ENCODE measurements at regions not wholly inside any gene's neighbourhood (a gene's known extent, or its start where the extent isn't known, plus 50 kb on each side); places are given as distances from the start of the nearest gene placed in this dataset.

DNA sequence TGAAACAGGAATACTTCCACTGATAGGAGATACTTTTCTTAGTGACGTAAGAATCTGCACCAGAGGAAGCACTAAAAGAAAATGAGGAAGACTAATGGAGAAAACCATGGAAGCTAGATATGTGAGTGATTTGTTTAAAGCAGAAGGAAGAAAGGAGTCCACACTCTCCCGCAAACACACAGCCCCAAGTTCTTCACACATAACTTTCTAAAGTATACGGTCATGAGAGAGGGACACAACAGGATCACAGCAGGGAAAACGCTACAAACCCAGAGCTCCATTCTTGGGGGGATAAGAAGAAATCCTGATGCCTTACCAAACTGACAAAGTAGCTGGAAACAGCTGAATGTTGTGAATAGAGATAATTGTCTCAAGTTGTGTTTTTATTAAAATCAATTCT, 222.2 kb upstream of the TMEM161B start:
- no peak overlapping the region for H3K4me3 ChIP-seq
- no peaks in the 10 kb centered on the region for H3K9me2 ChIP-seq (ENCODE audit: insufficient read depth)
- no peaks in the 10 kb centered on the region for H3K9me3 ChIP-seq (ENCODE audit: low read depth)
- no peak overlapping the region for H2AFZ ChIP-seq
- no peak for DNase-seq
- H4K20me1 ChIP-seq (ENCODE audit: insufficient read depth) = no peaks in the 10 kb centered on the region
- H3K36me3 ChIP-seq (ENCODE audit: low read depth) = no peaks in the 10 kb centered on the region
- H3K4me2 ChIP-seq (ENCODE audit: unreplicated experiment) = no peak overlapping the region
- H3F3A ChIP-seq (ENCODE audit: insufficient read depth) = no peaks in the 10 kb centered on the region
- no peak overlapping the region for H3K9ac ChIP-seq
- in situ Hi-C loops (cut with MboI) = no loop called here
- no peak for TF ChIP-seq EZH2 (IDR thresholded peaks at IDR 0.05; ENCODE audit: insufficient read depth, poor library complexity, severe bottlenecking)
- no peak for TF ChIP-seq EZH2phosphoT487 (IDR thresholded peaks at IDR 0.05; ENCODE audit: insufficient read depth, low read depth)
- H3K27me3 ChIP-seq (replicated peaks; ENCODE audit: insufficient read depth) = no peaks in the 10 kb centered on the region
- H3K27ac ChIP-seq = no peak overlapping the region
- WGBS, 2 experiments (ENCODE audit: low coverage in 1 of 2, low lambda C conversion rate in 2 of 2, missing lambda C conversion rate in 2 of 2) = 49% methylated on average over 4 of the region's 4 CpGs
- no peaks in the 10 kb centered on the region for H3K4me1 ChIP-seq (ENCODE audit: insufficient read depth)
- no peaks in the 10 kb centered on the region for H3K79me2 ChIP-seq (ENCODE audit: insufficient read depth)

- H3K9me2 ChIP-seq (ENCODE audit: insufficient read depth) = no peaks in the 10 kb centered on the region
These were observed 220.7 kb upstream of the TMEM161B start for GRCh38 chr5:88489364-88489763.

GRCh38 chr5:88488561-88488960, 219.9 kb upstream of the TMEM161B start:
- WGBS, 2 experiments (ENCODE audit: low coverage in 1 of 2, low lambda C conversion rate in 2 of 2, missing lambda C conversion rate in 2 of 2) = 11 to 16% methylated on average over 2 of the region's 2 CpGs
- in situ Hi-C loops (cut with MboI) = no loop called here

More at GRCh38 chr5:88489364-88489763, 220.7 kb upstream of the TMEM161B start:
- H3F3A ChIP-seq (ENCODE audit: insufficient read depth) = no peaks in the 10 kb centered on the region
- no peak overlapping the region for H3K4me3 ChIP-seq
- in situ Hi-C loops (cut with MboI) = no loop called here
- TF ChIP-seq EZH2 (IDR thresholded peaks at IDR 0.05; ENCODE audit: insufficient read depth, poor library complexity, severe bottlenecking) (no peak), EZH2phosphoT487 (IDR thresholded peaks at IDR 0.05; ENCODE audit: insufficient read depth, low read depth) (no peak)
- no peak for DNase-seq
- H3K79me2 ChIP-seq (ENCODE audit: insufficient read depth) = no peaks in the 10 kb centered on the region
- no peak overlapping the region for H3K4me2 ChIP-seq (ENCODE audit: unreplicated experiment)
- H3K9ac ChIP-seq = no peak overlapping the region
- H3K27ac ChIP-seq = no peak overlapping the region
- no peaks in the 10 kb centered on the region for H3K4me1 ChIP-seq (ENCODE audit: insufficient read depth)
- 57% methylated on average over 6 of the region's 6 CpGs for WGBS, 2 experiments (ENCODE audit: low coverage in 1 of 2, low lambda C conversion rate in 2 of 2, missing lambda C conversion rate in 2 of 2)
- H2AFZ ChIP-seq = no peak overlapping the region
- no peaks in the 10 kb centered on the region for H3K36me3 ChIP-seq (ENCODE audit: low read depth)
- H4K20me1 ChIP-seq (ENCODE audit: insufficient read depth) = no peaks in the 10 kb centered on the region
- no peaks in the 10 kb centered on the region for H3K27me3 ChIP-seq (replicated peaks; ENCODE audit: insufficient read depth)
- H3K9me3 ChIP-seq (ENCODE audit: low read depth) = no peaks in the 10 kb centered on the region

DNA sequence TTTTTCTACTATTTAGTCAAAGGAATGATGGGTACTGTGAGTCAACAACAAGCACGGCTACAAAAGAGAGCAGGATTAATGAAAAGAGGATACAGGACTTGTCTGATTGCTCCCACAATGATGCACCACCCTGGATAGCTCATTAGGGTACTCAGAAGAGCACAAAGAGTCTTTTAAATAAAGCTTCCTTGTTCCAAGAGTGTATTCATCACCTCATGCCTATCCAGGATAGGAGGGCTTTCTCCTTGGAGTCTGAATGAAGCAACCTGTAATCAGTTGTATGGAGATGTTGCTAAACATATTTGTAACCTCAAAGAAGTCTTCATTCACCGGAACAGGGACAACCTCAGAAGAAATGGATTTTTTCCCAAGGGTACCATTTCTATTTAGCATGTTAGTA, 219.5 kb upstream of the TMEM161B start:
- no peak for DNase-seq
- Histone ChIP-seq H3K27ac (no peak overlapping the region), H3K27me3 (replicated peaks; ENCODE audit: insufficient read depth) (no peaks in the 10 kb centered on the region), H2AFZ (no peak overlapping the region), H3K4me3 (no peak overlapping the region), H3F3A (ENCODE audit: insufficient read depth) (no peaks in the 10 kb centered on the region), H3K79me2 (ENCODE audit: insufficient read depth) (no peaks in the 10 kb centered on the region), H3K36me3 (ENCODE audit: low read depth) (no peaks in the 10 kb centered on the region), H4K20me1 (ENCODE audit: insufficient read depth) (no peaks in the 10 kb centered on the region), H3K4me2 (ENCODE audit: unreplicated experiment) (no peak overlapping the region), H3K4me1 (ENCODE audit: insufficient read depth) (no peaks in the 10 kb centered on the region), H3K9me2 (ENCODE audit: insufficient read depth) (no peaks in the 10 kb centered on the region), H3K9me3 (ENCODE audit: low read depth) (no peaks in the 10 kb centered on the region), H3K9ac (no peak overlapping the region)
- 32 to 43% methylated on average over 2 of the region's 2 CpGs for WGBS, 2 experiments (ENCODE audit: low coverage in 1 of 2, low lambda C conversion rate in 2 of 2, missing lambda C conversion rate in 2 of 2)
- in situ Hi-C loops (cut with MboI) = no loop called here
- no peak for TF ChIP-seq EZH2phosphoT487 (IDR thresholded peaks at IDR 0.05; ENCODE audit: insufficient read depth, low read depth)
- TF ChIP-seq EZH2 (IDR thresholded peaks at IDR 0.05; ENCODE audit: insufficient read depth, poor library complexity, severe bottlenecking) = no peak

More at GRCh38 chr5:88488561-88488960, 219.9 kb upstream of the TMEM161B start:
- Histone ChIP-seq H4K20me1 (ENCODE audit: insufficient read depth) (no peaks in the 10 kb centered on the region), H3K9me3 (ENCODE audit: low read depth) (no peaks in the 10 kb centered on the region), H3K27ac (no peak overlapping the region), H3K4me3 (no peak overlapping the region), H3K9ac (no peak overlapping the region), H3K27me3 (replicated peaks; ENCODE audit: insufficient read depth) (no peaks in the 10 kb centered on the region), H3K9me2 (ENCODE audit: insufficient read depth) (no peaks in the 10 kb centered on the region), H3K79me2 (ENCODE audit: insufficient read depth) (no peaks in the 10 kb centered on the region), H3K36me3 (ENCODE audit: low read depth) (no peaks in the 10 kb centered on the region), H3K4me1 (ENCODE audit: insufficient read depth) (no peaks in the 10 kb centered on the region), H3K4me2 (ENCODE audit: unreplicated experiment) (no peak overlapping the region), H3F3A (ENCODE audit: insufficient read depth) (no peaks in the 10 kb centered on the region), H2AFZ (no peak overlapping the region)
- TF ChIP-seq EZH2phosphoT487 (IDR thresholded peaks at IDR 0.05; ENCODE audit: insufficient read depth, low read depth) (no peak), EZH2 (IDR thresholded peaks at IDR 0.05; ENCODE audit: insufficient read depth, poor library complexity, severe bottlenecking) (no peak)
- DNase-seq = no peak

- no peaks in the 10 kb centered on the region for H4K20me1 ChIP-seq (ENCODE audit: insufficient read depth)
- DNase-seq = no peak
- no peak overlapping the region for H3K4me2 ChIP-seq (ENCODE audit: unreplicated experiment)
- no peak overlapping the region for H3K9ac ChIP-seq
- H2AFZ ChIP-seq = no peak overlapping the region
- H3K27me3 ChIP-seq (replicated peaks; ENCODE audit: insufficient read depth) = no peaks in the 10 kb centered on the region
- H3K27ac ChIP-seq = no peak overlapping the region
- WGBS, 2 experiments (ENCODE audit: low coverage in 1 of 2, low lambda C conversion rate in 2 of 2, missing lambda C conversion rate in 2 of 2) = 56 to 58% methylated on average over 4 of the region's 4 CpGs
- no peaks in the 10 kb centered on the region for H3K9me2 ChIP-seq (ENCODE audit: insufficient read depth)
- H3K4me3 ChIP-seq = no peak overlapping the region
- no peaks in the 10 kb centered on the region for H3K9me3 ChIP-seq (ENCODE audit: low read depth)
- no peaks in the 10 kb centered on the region for H3F3A ChIP-seq (ENCODE audit: insufficient read depth)
- in situ Hi-C loops (cut with MboI) = no loop called here
- H3K36me3 ChIP-seq (ENCODE audit: low read depth) = no peaks in the 10 kb centered on the region
- no peak for TF ChIP-seq EZH2phosphoT487 (IDR thresholded peaks at IDR 0.05; ENCODE audit: insufficient read depth, low read depth)
- no peak for TF ChIP-seq EZH2 (IDR thresholded peaks at IDR 0.05; ENCODE audit: insufficient read depth, poor library complexity, severe bottlenecking)
- H3K79me2 ChIP-seq (ENCODE audit: insufficient read depth) = no peaks in the 10 kb centered on the region
- no peaks in the 10 kb centered on the region for H3K4me1 ChIP-seq (ENCODE audit: insufficient read depth)
These were observed 218.4 kb upstream of the TMEM161B start for GRCh38 chr5:88487066-88487465.
